SK-N-SH (cell line): ENCODE measurements at regions not wholly inside any gene's neighbourhood (a gene's known extent, or its start where the extent isn't known, plus 50 kb on each side); places are given as distances from the start of the nearest gene placed in this dataset.

ENCODE experiments used
- ELF1 ChIP-seq: IDR thresholded peaks from 2 replicates; pipeline ENCODE4 v1.4.0; 2012
- FOSL2 ChIP-seq: IDR thresholded peaks from 2 replicates; pipeline ENCODE4 v1.4.0; 2012; ENCODE audit warnings: low read depth, mild to moderate bottlenecking, moderate library complexity, borderline replicate concordance
- FOXJ3 ChIP-seq: sonication (generic); formaldehyde crosslinking; IDR thresholded peaks from 2 replicates; pipeline ENCODE4 v1.5.1; 2020; ENCODE audit warnings: mild to moderate bottlenecking, missing genetic modification reagents
- POLR2AphosphoS5 ChIP-seq: IDR thresholded peaks from 2 replicates; pipeline ENCODE4 v1.6.1; 2012; ENCODE audit warnings: low read depth, low read length
- RXRA ChIP-seq: IDR thresholded peaks from 2 replicates; pipeline ENCODE4 v1.4.0; 2012; ENCODE audit warnings: low read depth, mild to moderate bottlenecking, borderline replicate concordance
- SIN3A ChIP-seq: IDR thresholded peaks from 2 replicates; pipeline ENCODE4 v1.6.1; 2012; ENCODE audit warnings: low read depth, mild to moderate bottlenecking, low read length, moderate library complexity, borderline replicate concordance
- YY1 ChIP-seq: IDR thresholded peaks from 2 replicates; pipeline ENCODE4 v1.4.0; 2012; ENCODE audit warnings: low read depth, mild to moderate bottlenecking
- TF ChIP-seq, protein P1 (sequence below): fragments of 200-600 bp; sonication (generic); IDR thresholded peaks from 2 replicates; pipeline ENCODE4 v1.6.1; 2017; ENCODE audit warnings: antibody characterized with exemption, mild to moderate bottlenecking, moderate library complexity
- TF ChIP-seq, protein P2 (sequence below): IDR thresholded peaks from 2 replicates; pipeline ENCODE4 v1.4.0; 2012; ENCODE audit warnings: low read depth
- TF ChIP-seq, protein P3 (sequence below): IDR thresholded peaks from 2 replicates; pipeline ENCODE4 v1.6.1; 2012; ENCODE audit warnings: mild to moderate bottlenecking, low read depth, low read length, moderate library complexity
- TF ChIP-seq, protein P4 (sequence below): fragments of 150-350 bp; IDR thresholded peaks from 2 replicates; pipeline ENCODE4 v1.6.1; 2017; ENCODE audit warnings: antibody characterized with exemption, low read length, low read depth, borderline replicate concordance

DNA sequence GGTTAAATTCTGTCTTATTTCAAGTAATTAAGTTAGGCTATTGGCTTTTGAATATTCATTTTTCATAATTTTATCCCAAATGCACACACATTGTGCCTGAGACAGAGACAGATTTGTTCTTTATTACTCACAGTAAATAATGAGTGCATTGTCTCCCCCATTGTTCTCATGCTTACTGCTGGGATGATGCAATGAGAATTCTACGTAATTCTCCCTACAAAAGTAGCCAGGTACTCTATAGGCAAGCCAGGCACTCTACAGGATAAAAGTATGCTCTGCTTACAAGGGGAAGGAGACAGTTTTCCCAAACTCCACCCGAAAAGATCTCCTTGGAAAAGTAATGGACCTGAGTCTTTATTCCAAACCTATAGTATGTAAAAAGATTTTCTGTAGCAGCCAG lies 1890.7 kb upstream of the PCDH10 start:
- TF ChIP-seq, protein P1, sequence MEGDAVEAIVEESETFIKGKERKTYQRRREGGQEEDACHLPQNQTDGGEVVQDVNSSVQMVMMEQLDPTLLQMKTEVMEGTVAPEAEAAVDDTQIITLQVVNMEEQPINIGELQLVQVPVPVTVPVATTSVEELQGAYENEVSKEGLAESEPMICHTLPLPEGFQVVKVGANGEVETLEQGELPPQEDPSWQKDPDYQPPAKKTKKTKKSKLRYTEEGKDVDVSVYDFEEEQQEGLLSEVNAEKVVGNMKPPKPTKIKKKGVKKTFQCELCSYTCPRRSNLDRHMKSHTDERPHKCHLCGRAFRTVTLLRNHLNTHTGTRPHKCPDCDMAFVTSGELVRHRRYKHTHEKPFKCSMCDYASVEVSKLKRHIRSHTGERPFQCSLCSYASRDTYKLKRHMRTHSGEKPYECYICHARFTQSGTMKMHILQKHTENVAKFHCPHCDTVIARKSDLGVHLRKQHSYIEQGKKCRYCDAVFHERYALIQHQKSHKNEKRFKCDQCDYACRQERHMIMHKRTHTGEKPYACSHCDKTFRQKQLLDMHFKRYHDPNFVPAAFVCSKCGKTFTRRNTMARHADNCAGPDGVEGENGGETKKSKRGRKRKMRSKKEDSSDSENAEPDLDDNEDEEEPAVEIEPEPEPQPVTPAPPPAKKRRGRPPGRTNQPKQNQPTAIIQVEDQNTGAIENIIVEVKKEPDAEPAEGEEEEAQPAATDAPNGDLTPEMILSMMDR = no peak
- TF ChIP-seq FOXJ3 (CRISPR knock-in tag) (no peak), POLR2AphosphoS5 (no peak), FOSL2 (no peak), SIN3A (no peak), ELF1 (no peak), RXRA (no peak), YY1 (no peak)
- TF ChIP-seq, protein P2, sequence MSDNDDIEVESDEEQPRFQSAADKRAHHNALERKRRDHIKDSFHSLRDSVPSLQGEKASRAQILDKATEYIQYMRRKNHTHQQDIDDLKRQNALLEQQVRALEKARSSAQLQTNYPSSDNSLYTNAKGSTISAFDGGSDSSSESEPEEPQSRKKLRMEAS = no peak
- TF ChIP-seq, protein P3, sequence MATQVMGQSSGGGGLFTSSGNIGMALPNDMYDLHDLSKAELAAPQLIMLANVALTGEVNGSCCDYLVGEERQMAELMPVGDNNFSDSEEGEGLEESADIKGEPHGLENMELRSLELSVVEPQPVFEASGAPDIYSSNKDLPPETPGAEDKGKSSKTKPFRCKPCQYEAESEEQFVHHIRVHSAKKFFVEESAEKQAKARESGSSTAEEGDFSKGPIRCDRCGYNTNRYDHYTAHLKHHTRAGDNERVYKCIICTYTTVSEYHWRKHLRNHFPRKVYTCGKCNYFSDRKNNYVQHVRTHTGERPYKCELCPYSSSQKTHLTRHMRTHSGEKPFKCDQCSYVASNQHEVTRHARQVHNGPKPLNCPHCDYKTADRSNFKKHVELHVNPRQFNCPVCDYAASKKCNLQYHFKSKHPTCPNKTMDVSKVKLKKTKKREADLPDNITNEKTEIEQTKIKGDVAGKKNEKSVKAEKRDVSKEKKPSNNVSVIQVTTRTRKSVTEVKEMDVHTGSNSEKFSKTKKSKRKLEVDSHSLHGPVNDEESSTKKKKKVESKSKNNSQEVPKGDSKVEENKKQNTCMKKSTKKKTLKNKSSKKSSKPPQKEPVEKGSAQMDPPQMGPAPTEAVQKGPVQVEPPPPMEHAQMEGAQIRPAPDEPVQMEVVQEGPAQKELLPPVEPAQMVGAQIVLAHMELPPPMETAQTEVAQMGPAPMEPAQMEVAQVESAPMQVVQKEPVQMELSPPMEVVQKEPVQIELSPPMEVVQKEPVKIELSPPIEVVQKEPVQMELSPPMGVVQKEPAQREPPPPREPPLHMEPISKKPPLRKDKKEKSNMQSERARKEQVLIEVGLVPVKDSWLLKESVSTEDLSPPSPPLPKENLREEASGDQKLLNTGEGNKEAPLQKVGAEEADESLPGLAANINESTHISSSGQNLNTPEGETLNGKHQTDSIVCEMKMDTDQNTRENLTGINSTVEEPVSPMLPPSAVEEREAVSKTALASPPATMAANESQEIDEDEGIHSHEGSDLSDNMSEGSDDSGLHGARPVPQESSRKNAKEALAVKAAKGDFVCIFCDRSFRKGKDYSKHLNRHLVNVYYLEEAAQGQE = no peak
- TF ChIP-seq, protein P4, sequence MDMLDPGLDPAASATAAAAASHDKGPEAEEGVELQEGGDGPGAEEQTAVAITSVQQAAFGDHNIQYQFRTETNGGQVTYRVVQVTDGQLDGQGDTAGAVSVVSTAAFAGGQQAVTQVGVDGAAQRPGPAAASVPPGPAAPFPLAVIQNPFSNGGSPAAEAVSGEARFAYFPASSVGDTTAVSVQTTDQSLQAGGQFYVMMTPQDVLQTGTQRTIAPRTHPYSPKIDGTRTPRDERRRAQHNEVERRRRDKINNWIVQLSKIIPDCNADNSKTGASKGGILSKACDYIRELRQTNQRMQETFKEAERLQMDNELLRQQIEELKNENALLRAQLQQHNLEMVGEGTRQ = no peak
